ENCODE measurements at regions not wholly inside any gene's neighbourhood (a gene's known extent, or its start where the extent isn't known, plus 50 kb on each side); places are given as distances from the start of the nearest gene placed in this dataset.

DNA sequence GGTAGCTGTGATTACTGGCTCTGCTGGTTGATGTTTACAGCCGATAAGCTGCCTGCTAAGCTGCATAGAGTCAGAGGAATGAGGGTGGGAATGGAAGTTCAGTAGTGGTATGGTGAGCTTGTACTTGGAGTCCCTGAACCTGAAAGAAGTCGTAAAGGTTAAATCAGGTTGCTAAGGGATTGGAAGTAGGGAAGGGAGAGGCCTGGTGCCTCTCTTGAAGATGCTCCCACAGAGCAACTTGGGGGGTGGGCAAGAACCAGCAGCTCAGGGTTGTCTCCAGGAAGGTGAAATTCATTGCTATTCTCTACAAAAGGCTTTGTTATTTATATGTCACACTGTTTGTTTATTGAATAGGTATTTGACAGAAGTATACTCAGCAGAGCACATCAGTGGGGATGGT, 73.8 kb upstream of the OLFM4 start:
- no peaks in the 10 kb centered on the region for H3K27me3 Mint-ChIP-seq
- no peak for ATAC-seq (ENCODE audit: low read depth in 2 of 2)
- DNase-seq, result no peak
- no peaks in the 10 kb centered on the region for H3K27me3 ChIP-seq (ENCODE audit: control insufficient read depth, insufficient read depth, low read length)
- H3K4me3 ChIP-seq (ENCODE audit: low read depth, low read length), result no peak overlapping the region
- no peak overlapping the region for H3K27ac ChIP-seq (ENCODE audit: insufficient read depth, low read length, poor library complexity, severe bottlenecking)
- no peaks in the 10 kb centered on the region for H3K4me1 ChIP-seq (ENCODE audit: control insufficient read depth, insufficient read depth, low read length, poor library complexity, severe bottlenecking)
- no peaks in the 10 kb centered on the region for H3K36me3 Mint-ChIP-seq
- no peak overlapping the region for H3K27ac Mint-ChIP-seq
- no peak overlapping the region for H3K4me3 Mint-ChIP-seq
- H3K4me1 Mint-ChIP-seq, result no peaks in the 10 kb centered on the region
- H3K9me3 ChIP-seq (ENCODE audit: control insufficient read depth in 2 of 2, low read length in 2 of 2), result no peaks in the 10 kb centered on the region
- peaks cover 0 to 2% (median 0%) of the 10 kb centered on the region in 7 donors for H3K9me3 Mint-ChIP-seq
- no peaks in the 10 kb centered on the region for H3K36me3 ChIP-seq (ENCODE audit: control insufficient read depth, insufficient read depth, low read length)

DNA sequence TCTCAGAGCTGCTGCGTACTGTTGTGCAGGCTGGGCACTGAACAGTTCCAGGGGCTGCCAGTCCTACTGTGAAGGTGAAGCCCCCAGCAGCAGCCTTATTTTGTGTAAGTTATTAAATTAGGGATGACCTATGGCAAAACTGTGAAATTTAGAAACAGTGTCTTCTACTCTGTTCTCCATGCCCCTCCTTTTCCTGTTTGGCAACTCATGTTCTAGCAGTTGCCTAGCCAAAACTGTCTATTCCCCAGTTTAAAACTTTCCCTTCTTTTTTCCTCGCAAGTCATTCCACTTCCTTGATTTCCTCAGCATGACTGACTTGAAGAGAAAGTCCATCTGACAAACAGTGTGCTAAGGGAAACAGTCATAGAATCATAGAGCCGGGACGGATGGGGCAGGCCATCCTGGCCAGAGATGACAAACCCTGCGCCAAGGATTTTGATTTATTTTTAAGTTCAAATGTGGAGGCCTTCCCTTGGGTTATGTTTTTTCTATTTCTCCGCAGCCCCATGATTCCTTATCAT, 78.1 kb upstream of the OLFM4 start:
- Histone ChIP-seq H3K27ac (ENCODE audit: insufficient read depth, low read length, poor library complexity, severe bottlenecking) (no peak overlapping the region), H3K27me3 (ENCODE audit: control insufficient read depth, insufficient read depth, low read length) (no peaks in the 10 kb centered on the region), H3K4me3 (ENCODE audit: low read depth, low read length) (no peak overlapping the region), H3K9me3 (ENCODE audit: control insufficient read depth in 2 of 2, low read length in 2 of 2) (no peaks in the 10 kb centered on the region), H3K4me1 (ENCODE audit: control insufficient read depth, insufficient read depth, low read length, poor library complexity, severe bottlenecking) (no peaks in the 10 kb centered on the region), H3K36me3 (ENCODE audit: control insufficient read depth, insufficient read depth, low read length) (no peaks in the 10 kb centered on the region)
- H3K27ac Mint-ChIP-seq, result no peak overlapping the region
- no peaks in the 10 kb centered on the region for H3K27me3 Mint-ChIP-seq
- DNase-seq, result no peak
- ATAC-seq (ENCODE audit: low read depth in 2 of 2), result no peak
- no peaks in the 10 kb centered on the region for H3K36me3 Mint-ChIP-seq
- no peaks in the 10 kb centered on the region for H3K4me1 Mint-ChIP-seq
- H3K9me3 Mint-ChIP-seq, result peaks cover 0 to 2% (median 0%) of the 10 kb centered on the region in 7 donors
- H3K4me3 Mint-ChIP-seq, result no peak overlapping the region

DNA sequence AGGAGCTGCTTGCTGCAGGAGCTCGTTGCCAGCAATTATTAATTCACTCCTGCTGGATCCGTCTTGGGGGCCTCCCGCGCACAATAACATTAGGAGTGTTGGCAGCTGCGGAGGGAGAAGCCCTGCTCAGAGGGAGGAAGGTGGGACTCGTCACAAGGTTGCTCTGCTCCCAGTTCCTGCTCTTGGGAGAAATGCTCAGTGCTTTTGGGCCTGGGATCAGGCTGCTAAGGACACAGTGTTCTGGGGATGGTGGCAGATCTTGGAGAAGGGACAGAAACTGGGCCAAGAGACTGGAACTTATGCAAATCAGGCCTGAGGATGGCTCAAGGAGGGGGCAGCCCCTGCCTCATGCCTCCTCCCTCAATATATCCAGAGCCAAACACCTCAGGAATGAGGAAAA, 78.9 kb upstream of the OLFM4 start:
- Mint-ChIP-seq H3K27ac (no peak overlapping the region), H3K27me3 (no peaks in the 10 kb centered on the region), H3K36me3 (no peaks in the 10 kb centered on the region), H3K4me1 (no peaks in the 10 kb centered on the region), H3K4me3 (no peak overlapping the region), H3K9me3 (peaks cover 0 to 4% (median 0%) of the 10 kb centered on the region in 7 donors)
- ATAC-seq (ENCODE audit: low read depth in 2 of 2), result no peak
- Histone ChIP-seq H3K4me3 (ENCODE audit: low read depth, low read length) (no peak overlapping the region), H3K9me3 (ENCODE audit: control insufficient read depth in 2 of 2, low read length in 2 of 2) (no peaks in the 10 kb centered on the region), H3K27me3 (ENCODE audit: control insufficient read depth, insufficient read depth, low read length) (peaks cover 3% of the 10 kb centered on the region), H3K27ac (ENCODE audit: insufficient read depth, low read length, poor library complexity, severe bottlenecking) (no peak overlapping the region), H3K36me3 (ENCODE audit: control insufficient read depth, insufficient read depth, low read length) (no peaks in the 10 kb centered on the region), H3K4me1 (ENCODE audit: control insufficient read depth, insufficient read depth, low read length, poor library complexity, severe bottlenecking) (no peaks in the 10 kb centered on the region)
- DNase-seq, result no peak

DNA sequence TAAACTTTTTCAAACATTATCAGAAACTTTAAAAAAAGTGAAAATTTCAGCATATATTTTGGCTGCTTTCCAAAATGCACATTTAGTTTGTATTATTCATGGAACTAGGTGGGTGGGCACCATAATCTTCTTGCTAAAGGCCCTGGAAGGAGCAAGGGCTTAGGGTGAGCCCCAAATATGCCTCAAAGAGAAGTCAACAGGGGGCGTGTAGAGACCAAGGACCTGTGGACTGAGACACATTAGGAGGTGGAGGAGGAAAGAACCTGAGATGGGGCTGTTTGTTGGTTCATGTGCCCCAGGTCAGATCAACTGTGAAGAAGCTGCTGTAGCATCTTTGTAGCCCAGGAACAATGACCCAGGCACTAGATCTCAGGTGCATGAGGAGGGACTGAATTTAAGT, 79.6 kb upstream of the OLFM4 start:
- Histone ChIP-seq H3K36me3 (ENCODE audit: control insufficient read depth, insufficient read depth, low read length) (no peaks in the 10 kb centered on the region), H3K9me3 (ENCODE audit: control insufficient read depth in 2 of 2, low read length in 2 of 2) (no peaks in the 10 kb centered on the region), H3K4me1 (ENCODE audit: control insufficient read depth, insufficient read depth, low read length, poor library complexity, severe bottlenecking) (no peaks in the 10 kb centered on the region), H3K27me3 (ENCODE audit: control insufficient read depth, insufficient read depth, low read length) (peaks cover 3% of the 10 kb centered on the region), H3K27ac (ENCODE audit: insufficient read depth, low read length, poor library complexity, severe bottlenecking) (no peak overlapping the region), H3K4me3 (ENCODE audit: low read depth, low read length) (no peak overlapping the region)
- Mint-ChIP-seq H3K27ac (no peak overlapping the region), H3K36me3 (no peaks in the 10 kb centered on the region), H3K9me3 (peaks cover 0 to 5% (median 0%) of the 10 kb centered on the region in 7 donors), H3K27me3 (no peaks in the 10 kb centered on the region), H3K4me3 (no peak overlapping the region), H3K4me1 (no peaks in the 10 kb centered on the region)
- ATAC-seq (ENCODE audit: low read depth in 2 of 2), result no peak
- no peak for DNase-seq

DNA sequence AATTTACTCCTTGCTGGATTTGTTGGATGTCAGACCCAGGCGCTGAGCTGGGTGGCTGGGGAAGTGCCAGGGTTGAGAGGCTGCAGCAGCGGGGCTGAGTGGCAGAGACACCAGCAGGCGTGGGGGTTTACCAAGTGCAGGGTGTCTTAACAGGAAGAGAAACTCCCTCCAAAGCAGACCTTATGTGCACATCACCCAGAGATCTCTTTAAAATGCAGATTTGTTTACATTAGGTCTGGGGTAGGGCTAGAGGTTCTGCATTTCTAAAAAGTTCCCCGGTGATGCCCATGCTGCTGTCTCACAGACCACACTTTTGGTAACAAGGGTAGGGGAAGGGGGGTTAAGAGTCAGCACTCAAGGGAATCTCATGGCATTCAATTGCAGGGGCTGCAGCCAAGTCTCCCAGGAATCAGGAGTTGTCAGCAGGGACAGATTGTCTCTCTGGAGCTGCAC, 80.7 kb upstream of the OLFM4 start:
- H3K36me3 Mint-ChIP-seq, result no peaks in the 10 kb centered on the region
- no peaks in the 10 kb centered on the region for H3K27me3 Mint-ChIP-seq
- H3K4me1 ChIP-seq (ENCODE audit: control insufficient read depth, insufficient read depth, low read length, poor library complexity, severe bottlenecking), result no peaks in the 10 kb centered on the region
- no peak overlapping the region for H3K27ac Mint-ChIP-seq
- ATAC-seq (ENCODE audit: low read depth in 2 of 2), result no peak
- H3K9me3 Mint-ChIP-seq, result peaks cover 0 to 5% (median 0%) of the 10 kb centered on the region in 7 donors
- no peaks in the 10 kb centered on the region for H3K4me1 Mint-ChIP-seq
- DNase-seq, result no peak
- no peaks in the 10 kb centered on the region for H3K9me3 ChIP-seq (ENCODE audit: control insufficient read depth in 2 of 2, low read length in 2 of 2)
- H3K27ac ChIP-seq (ENCODE audit: insufficient read depth, low read length, poor library complexity, severe bottlenecking), result no peak overlapping the region
- no peak overlapping the region for H3K4me3 ChIP-seq (ENCODE audit: low read depth, low read length)
- no peak overlapping the region for H3K4me3 Mint-ChIP-seq
- peaks cover 3% of the 10 kb centered on the region for H3K27me3 ChIP-seq (ENCODE audit: control insufficient read depth, insufficient read depth, low read length)
- no peaks in the 10 kb centered on the region for H3K36me3 ChIP-seq (ENCODE audit: control insufficient read depth, insufficient read depth, low read length)

DNA sequence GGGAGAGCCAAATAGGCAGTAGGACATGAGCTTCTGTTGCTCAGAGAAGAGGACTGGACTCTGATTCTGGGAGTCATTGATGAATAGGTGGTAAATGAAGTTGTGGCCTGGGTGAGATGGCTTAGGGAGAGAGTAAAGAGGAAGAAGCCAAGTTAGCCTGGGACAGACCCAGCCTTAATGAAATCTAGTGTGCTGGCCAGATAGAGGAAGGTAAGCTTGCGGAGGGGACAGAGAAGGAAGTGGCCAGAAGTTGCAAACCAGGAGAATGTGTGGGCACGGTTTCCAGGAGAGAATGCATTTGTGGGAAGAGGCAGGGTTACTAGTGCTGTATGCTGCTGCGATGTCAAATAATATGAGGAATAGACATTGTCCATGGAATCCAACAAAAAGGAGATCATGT, 83.3 kb upstream of the OLFM4 start:
- Histone ChIP-seq H3K9me3 (ENCODE audit: control insufficient read depth in 2 of 2, low read length in 2 of 2) (no peaks in the 10 kb centered on the region), H3K27me3 (ENCODE audit: control insufficient read depth, insufficient read depth, low read length) (peaks cover 3% of the 10 kb centered on the region), H3K4me3 (ENCODE audit: low read depth, low read length) (no peak overlapping the region), H3K27ac (ENCODE audit: insufficient read depth, low read length, poor library complexity, severe bottlenecking) (no peak overlapping the region), H3K4me1 (ENCODE audit: control insufficient read depth, insufficient read depth, low read length, poor library complexity, severe bottlenecking) (no peaks in the 10 kb centered on the region), H3K36me3 (ENCODE audit: control insufficient read depth, insufficient read depth, low read length) (no peaks in the 10 kb centered on the region)
- peaks cover 0 to 2% (median 0%) of the 10 kb centered on the region in 7 donors for H3K9me3 Mint-ChIP-seq
- ATAC-seq (ENCODE audit: low read depth in 2 of 2) (no peak), DNase-seq (no peak)
- no peak overlapping the region for H3K27ac Mint-ChIP-seq
- no peaks in the 10 kb centered on the region for H3K4me1 Mint-ChIP-seq
- H3K27me3 Mint-ChIP-seq, result no peaks in the 10 kb centered on the region
- no peaks in the 10 kb centered on the region for H3K36me3 Mint-ChIP-seq
- no peak overlapping the region for H3K4me3 Mint-ChIP-seq

DNA sequence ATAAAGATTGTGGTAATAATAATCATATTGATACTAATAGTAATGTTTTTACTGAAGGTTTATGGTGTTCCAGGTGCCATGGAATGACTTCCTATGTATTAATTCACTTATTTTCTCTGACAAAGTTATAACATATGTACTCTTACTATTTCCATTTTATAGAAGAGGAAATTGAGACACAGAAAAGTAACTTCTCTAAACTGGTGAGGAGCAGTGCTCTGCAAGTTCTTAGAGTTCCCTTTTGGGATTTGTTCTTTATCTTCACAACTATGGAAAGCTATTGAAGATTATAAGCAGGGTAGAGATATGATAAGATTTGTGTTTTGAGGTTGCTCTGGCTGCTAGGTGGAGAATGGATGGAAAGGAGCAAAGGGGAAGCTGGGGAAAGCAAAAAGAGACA, 83.9 kb upstream of the OLFM4 start:
- no peak overlapping the region for H3K27ac ChIP-seq (ENCODE audit: insufficient read depth, low read length, poor library complexity, severe bottlenecking)
- H3K36me3 Mint-ChIP-seq, result no peaks in the 10 kb centered on the region
- H3K27ac Mint-ChIP-seq, result no peak overlapping the region
- H3K4me1 ChIP-seq (ENCODE audit: control insufficient read depth, insufficient read depth, low read length, poor library complexity, severe bottlenecking), result no peaks in the 10 kb centered on the region
- H3K27me3 ChIP-seq (ENCODE audit: control insufficient read depth, insufficient read depth, low read length), result peaks cover 3% of the 10 kb centered on the region
- no peaks in the 10 kb centered on the region for H3K27me3 Mint-ChIP-seq
- DNase-seq (no peak), ATAC-seq (ENCODE audit: low read depth in 2 of 2) (no peak)
- H3K4me1 Mint-ChIP-seq, result no peaks in the 10 kb centered on the region
- H3K9me3 ChIP-seq (ENCODE audit: control insufficient read depth in 2 of 2, low read length in 2 of 2), result no peaks in the 10 kb centered on the region
- H3K4me3 ChIP-seq (ENCODE audit: low read depth, low read length), result no peak overlapping the region
- no peak overlapping the region for H3K4me3 Mint-ChIP-seq
- H3K9me3 Mint-ChIP-seq, result peaks cover 0 to 2% (median 0%) of the 10 kb centered on the region in 7 donors
- no peaks in the 10 kb centered on the region for H3K36me3 ChIP-seq (ENCODE audit: control insufficient read depth, insufficient read depth, low read length)

DNA sequence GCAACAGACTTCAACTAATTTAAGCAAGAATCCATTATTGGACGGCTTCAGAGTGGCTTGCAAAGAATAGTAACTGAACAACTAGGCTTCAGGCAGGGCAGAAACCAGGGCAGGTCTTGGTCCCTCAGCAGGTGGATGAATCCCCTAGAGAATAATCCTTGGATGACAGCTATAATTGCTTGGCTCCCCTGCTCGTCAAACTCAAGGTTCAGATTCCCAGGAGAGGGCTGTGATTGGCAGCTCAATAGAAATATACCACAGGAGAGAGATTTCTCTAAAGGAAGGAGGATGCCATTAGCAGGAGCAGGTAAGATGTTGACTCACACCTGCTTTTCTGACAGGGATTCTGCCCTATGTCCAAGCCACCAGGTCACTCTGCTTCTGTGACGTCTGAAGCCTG, 89.6 kb upstream of the PCDH8 start:
- ATAC-seq (ENCODE audit: low read depth in 2 of 2) (no peak), DNase-seq (no peak)
- Histone ChIP-seq H3K36me3 (ENCODE audit: control insufficient read depth, insufficient read depth, low read length) (no peaks in the 10 kb centered on the region), H3K27ac (ENCODE audit: insufficient read depth, low read length, poor library complexity, severe bottlenecking) (no peak overlapping the region), H3K4me3 (ENCODE audit: low read depth, low read length) (no peak overlapping the region), H3K27me3 (ENCODE audit: control insufficient read depth, insufficient read depth, low read length) (no peaks in the 10 kb centered on the region), H3K9me3 (ENCODE audit: control insufficient read depth in 2 of 2, low read length in 2 of 2) (no peaks in the 10 kb centered on the region), H3K4me1 (ENCODE audit: control insufficient read depth, insufficient read depth, low read length, poor library complexity, severe bottlenecking) (no peaks in the 10 kb centered on the region)
- H3K27me3 Mint-ChIP-seq, result peaks cover 4% of the 10 kb centered on the region
- no peaks in the 10 kb centered on the region for H3K4me1 Mint-ChIP-seq
- no peak overlapping the region for H3K4me3 Mint-ChIP-seq
- no peak overlapping the region for H3K27ac Mint-ChIP-seq
- H3K36me3 Mint-ChIP-seq, result no peaks in the 10 kb centered on the region
- no peaks in the 10 kb centered on the region for H3K9me3 Mint-ChIP-seq
